ENCODE measurements at regions not wholly inside any gene's neighbourhood (a gene's known extent, or its start where the extent isn't known, plus 50 kb on each side); places are given as distances from the start of the nearest gene placed in this dataset.

- TF ChIP-seq RAD21 (IDR thresholded peaks at IDR 0.05; ENCODE audit: low read depth) (no peak), EP300 (IDR thresholded peaks at IDR 0.05; ENCODE audit: borderline replicate concordance) (no peak), ZBTB7A (IDR thresholded peaks at IDR 0.05; ENCODE audit: low read depth) (no peak), FOXM1 (IDR thresholded peaks at IDR 0.05; ENCODE audit: borderline replicate concordance, low read depth) (no peak), MAX (IDR thresholded peaks at IDR 0.05) (no peak)
Observed at GRCh38 chr2:19205983-19206533, 152.4 kb downstream of the OSR1 start.

- no peak for TF ChIP-seq RAD21 (IDR thresholded peaks at IDR 0.05; ENCODE audit: low read depth)
Observed at GRCh38 chr2:19203866-19204265, 154.6 kb downstream of the OSR1 start.

- TF ChIP-seq CEBPB (IDR thresholded peaks at IDR 0.05) (no peak), EGR1 (IDR thresholded peaks at IDR 0.05) (no peak), CREB1 (IDR thresholded peaks at IDR 0.05; ENCODE audit: low read depth) (no peak), RAD21 (IDR thresholded peaks at IDR 0.05; ENCODE audit: low read depth) (no peak), EP300 (IDR thresholded peaks at IDR 0.05; ENCODE audit: borderline replicate concordance) (no peak)
- TF ChIP-seq, protein P1, sequence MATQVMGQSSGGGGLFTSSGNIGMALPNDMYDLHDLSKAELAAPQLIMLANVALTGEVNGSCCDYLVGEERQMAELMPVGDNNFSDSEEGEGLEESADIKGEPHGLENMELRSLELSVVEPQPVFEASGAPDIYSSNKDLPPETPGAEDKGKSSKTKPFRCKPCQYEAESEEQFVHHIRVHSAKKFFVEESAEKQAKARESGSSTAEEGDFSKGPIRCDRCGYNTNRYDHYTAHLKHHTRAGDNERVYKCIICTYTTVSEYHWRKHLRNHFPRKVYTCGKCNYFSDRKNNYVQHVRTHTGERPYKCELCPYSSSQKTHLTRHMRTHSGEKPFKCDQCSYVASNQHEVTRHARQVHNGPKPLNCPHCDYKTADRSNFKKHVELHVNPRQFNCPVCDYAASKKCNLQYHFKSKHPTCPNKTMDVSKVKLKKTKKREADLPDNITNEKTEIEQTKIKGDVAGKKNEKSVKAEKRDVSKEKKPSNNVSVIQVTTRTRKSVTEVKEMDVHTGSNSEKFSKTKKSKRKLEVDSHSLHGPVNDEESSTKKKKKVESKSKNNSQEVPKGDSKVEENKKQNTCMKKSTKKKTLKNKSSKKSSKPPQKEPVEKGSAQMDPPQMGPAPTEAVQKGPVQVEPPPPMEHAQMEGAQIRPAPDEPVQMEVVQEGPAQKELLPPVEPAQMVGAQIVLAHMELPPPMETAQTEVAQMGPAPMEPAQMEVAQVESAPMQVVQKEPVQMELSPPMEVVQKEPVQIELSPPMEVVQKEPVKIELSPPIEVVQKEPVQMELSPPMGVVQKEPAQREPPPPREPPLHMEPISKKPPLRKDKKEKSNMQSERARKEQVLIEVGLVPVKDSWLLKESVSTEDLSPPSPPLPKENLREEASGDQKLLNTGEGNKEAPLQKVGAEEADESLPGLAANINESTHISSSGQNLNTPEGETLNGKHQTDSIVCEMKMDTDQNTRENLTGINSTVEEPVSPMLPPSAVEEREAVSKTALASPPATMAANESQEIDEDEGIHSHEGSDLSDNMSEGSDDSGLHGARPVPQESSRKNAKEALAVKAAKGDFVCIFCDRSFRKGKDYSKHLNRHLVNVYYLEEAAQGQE (IDR thresholded peaks at IDR 0.05; ENCODE audit: low read depth), result no peak
Observed at GRCh38 chr2:19201911-19202462, 156.4 kb downstream of the OSR1 start.

DNA sequence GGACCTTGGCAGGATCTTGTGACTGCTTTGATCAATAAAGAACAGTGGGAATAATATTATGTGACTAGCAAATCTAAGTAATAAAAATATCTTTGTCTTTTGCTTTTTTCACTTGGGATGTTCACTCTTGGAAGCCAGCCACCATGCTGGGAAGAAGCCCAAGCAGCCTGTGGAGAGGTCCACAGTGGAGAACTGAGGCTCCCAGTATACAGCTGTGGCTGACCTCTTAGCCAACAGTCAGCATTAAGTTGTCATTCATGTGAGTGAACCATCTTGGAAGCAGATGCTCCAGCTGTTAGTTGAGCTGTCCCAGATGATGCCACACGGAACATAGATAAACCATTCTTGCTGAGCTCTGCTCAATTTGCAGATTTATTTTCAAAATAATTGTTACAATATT is 160.0 kb downstream of the OSR1 start:
- TF ChIP-seq NFIC (IDR thresholded peaks at IDR 0.05) (no peak), CREB1 (IDR thresholded peaks at IDR 0.05; ENCODE audit: low read depth) (no peak), CEBPB (IDR thresholded peaks at IDR 0.05) (no peak), ZBTB7A (IDR thresholded peaks at IDR 0.05; ENCODE audit: low read depth) (no peak), YY1 (IDR thresholded peaks at IDR 0.05; ENCODE audit: low read depth) (no peak), FOXM1 (IDR thresholded peaks at IDR 0.05; ENCODE audit: borderline replicate concordance, low read depth) (no peak)
- TF ChIP-seq, protein P1 (IDR thresholded peaks at IDR 0.05; ENCODE audit: low read depth), result no peak
- TF ChIP-seq, protein P2, sequence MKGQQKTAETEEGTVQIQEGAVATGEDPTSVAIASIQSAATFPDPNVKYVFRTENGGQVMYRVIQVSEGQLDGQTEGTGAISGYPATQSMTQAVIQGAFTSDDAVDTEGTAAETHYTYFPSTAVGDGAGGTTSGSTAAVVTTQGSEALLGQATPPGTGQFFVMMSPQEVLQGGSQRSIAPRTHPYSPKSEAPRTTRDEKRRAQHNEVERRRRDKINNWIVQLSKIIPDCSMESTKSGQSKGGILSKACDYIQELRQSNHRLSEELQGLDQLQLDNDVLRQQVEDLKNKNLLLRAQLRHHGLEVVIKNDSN (IDR thresholded peaks at IDR 0.05), result no peak

GRCh38 chr2:19195661-19196060 is 162.8 kb downstream of the OSR1 start:
- TF ChIP-seq, protein P2 (IDR thresholded peaks at IDR 0.05), result no peak
- no peak for TF ChIP-seq ZBTB7A (IDR thresholded peaks at IDR 0.05; ENCODE audit: low read depth)
- TF ChIP-seq EP300 (IDR thresholded peaks at IDR 0.05; ENCODE audit: borderline replicate concordance), result no peak
- TF ChIP-seq TAF1 (IDR thresholded peaks at IDR 0.05; ENCODE audit: low read depth), result no peak
- TF ChIP-seq FOXM1 (IDR thresholded peaks at IDR 0.05; ENCODE audit: borderline replicate concordance, low read depth), result no peak
- TF ChIP-seq, protein P1 (IDR thresholded peaks at IDR 0.05; ENCODE audit: low read depth), result no peak
- no peak for TF ChIP-seq YY1 (IDR thresholded peaks at IDR 0.05; ENCODE audit: low read depth)
- no peak for TF ChIP-seq CREB1 (IDR thresholded peaks at IDR 0.05; ENCODE audit: low read depth)
- TF ChIP-seq TCF12 (IDR thresholded peaks at IDR 0.05; ENCODE audit: low read depth), result no peak
- TF ChIP-seq TEAD4 (IDR thresholded peaks at IDR 0.05), result no peak
- no peak for TF ChIP-seq RAD21 (IDR thresholded peaks at IDR 0.05; ENCODE audit: low read depth)
- TF ChIP-seq EGR1 (IDR thresholded peaks at IDR 0.05), result no peak
- no peak for TF ChIP-seq MAX (IDR thresholded peaks at IDR 0.05)
- no peak for TF ChIP-seq CEBPB (IDR thresholded peaks at IDR 0.05)
- no peak for TF ChIP-seq NFIC (IDR thresholded peaks at IDR 0.05)
